HEK293 (cell line): ENCODE measurements at regions not wholly inside any gene's neighbourhood (a gene's known extent, or its start where the extent isn't known, plus 50 kb on each side); places are given as distances from the start of the nearest gene placed in this dataset.
A peak's percentile ranks its signal among the peaks of the same experiment; 100 is the strongest.

Experiments used
- GLI4 ChIP-seq: fragments of 450-650 bp; formaldehyde crosslinking; IDR thresholded peaks from 2 replicates; pipeline ENCODE4 v1.5.1; 2016; ENCODE audit warnings: missing biosample characterization, missing genetic modification characterization
- HOXD13 ChIP-seq: sonication (generic); formaldehyde crosslinking; IDR thresholded peaks from 2 replicates; pipeline ENCODE4 v1.8.0; 2022; ENCODE audit warnings: missing genetic modification reagents, borderline replicate concordance
- INSM2 ChIP-seq: fragments of 450-650 bp; formaldehyde crosslinking; IDR thresholded peaks from 2 replicates; pipeline ENCODE4 v1.5.1; 2016; ENCODE audit warnings: missing biosample characterization, missing genetic modification characterization
- ZBTB44 ChIP-seq: fragments of 450-650 bp; IDR thresholded peaks from 2 replicates; pipeline ENCODE4 v1.5.1; 2018; ENCODE audit warnings: missing biosample characterization, mild to moderate bottlenecking, missing genetic modification characterization
- ZNF174 ChIP-seq: fragments of 450-650 bp; formaldehyde crosslinking; IDR thresholded peaks from 2 replicates; pipeline ENCODE4 v1.5.0; 2017; ENCODE audit warnings: missing biosample characterization, mild to moderate bottlenecking, missing genetic modification characterization
- ZNF19 ChIP-seq: fragments of 450-650 bp; formaldehyde crosslinking; IDR thresholded peaks from 2 replicates; pipeline ENCODE4; 2016; ENCODE audit warnings: missing biosample characterization, missing genetic modification characterization, low read depth
- ZNF221 ChIP-seq: fragments of 450-650 bp; formaldehyde crosslinking; IDR thresholded peaks from 2 replicates; pipeline ENCODE4 v1.5.1; 2017; ENCODE audit warnings: missing biosample characterization, missing genetic modification characterization, borderline replicate concordance
- ZNF239 ChIP-seq: fragments of 450-650 bp; formaldehyde crosslinking; IDR thresholded peaks from 2 replicates; pipeline ENCODE4 v1.5.1; 2016; ENCODE audit warnings: missing biosample characterization, missing genetic modification characterization
- ZNF311 ChIP-seq: fragments of 450-650 bp; formaldehyde crosslinking; IDR thresholded peaks from 2 replicates; pipeline ENCODE4 v1.5.1; 2017; ENCODE audit warnings: missing biosample characterization, missing genetic modification characterization, borderline replicate concordance
- ZNF544 ChIP-seq: fragments of 450-650 bp; formaldehyde crosslinking; IDR thresholded peaks from 2 replicates; pipeline ENCODE4 v1.5.0; 2017; ENCODE audit warnings: missing biosample characterization, missing genetic modification characterization
- ZNF548 ChIP-seq: fragments of 450-650 bp; formaldehyde crosslinking; IDR thresholded peaks from 2 replicates; pipeline ENCODE4 v1.5.1; 2016; ENCODE audit warnings: missing biosample characterization, missing genetic modification characterization
- ZNF580 ChIP-seq: fragments of 450-650 bp; formaldehyde crosslinking; IDR thresholded peaks from 2 replicates; pipeline ENCODE4 v1.5.1; 2016; ENCODE audit warnings: missing biosample characterization, missing genetic modification characterization
- ZNF670 ChIP-seq: fragments of 450-650 bp; formaldehyde crosslinking; IDR thresholded peaks from 2 replicates; pipeline ENCODE4 v1.5.1; 2016; ENCODE audit warnings: missing biosample characterization, missing genetic modification characterization, low read depth
- ZNF692 ChIP-seq: fragments of 450-650 bp; formaldehyde crosslinking; IDR thresholded peaks from 2 replicates; pipeline ENCODE4 v1.5.1; 2016; ENCODE audit warnings: missing biosample characterization, missing genetic modification characterization
- ZNF701 ChIP-seq: fragments of 450-650 bp; formaldehyde crosslinking; IDR thresholded peaks from 2 replicates; pipeline ENCODE4 v1.5.1; 2016; ENCODE audit warnings: missing biosample characterization, missing genetic modification characterization
- ZNF76 ChIP-seq: fragments of 450-650 bp; formaldehyde crosslinking; IDR thresholded peaks from 2 replicates; pipeline ENCODE4; 2016; ENCODE audit warnings: low read depth, missing biosample characterization, missing genetic modification characterization, borderline replicate concordance
- ZNF785 ChIP-seq: fragments of 450-650 bp; formaldehyde crosslinking; IDR thresholded peaks from 2 replicates; pipeline ENCODE4 v1.5.1; 2016; ENCODE audit warnings: missing biosample characterization, missing genetic modification characterization
- ZNF830 ChIP-seq: fragments of 450-650 bp; IDR thresholded peaks from 2 replicates; pipeline ENCODE4 v1.5.0; 2018; ENCODE audit warnings: missing biosample characterization, missing genetic modification characterization, low read depth, mild to moderate bottlenecking, moderate library complexity
- TF ChIP-seq, protein P1 (sequence below): fragments of 450-650 bp; formaldehyde crosslinking; IDR thresholded peaks from 2 replicates; pipeline ENCODE4 v1.5.1; 2016; ENCODE audit warnings: missing biosample characterization, missing genetic modification characterization
- TF ChIP-seq, protein P2 (sequence below): fragments of 450-650 bp; formaldehyde crosslinking; IDR thresholded peaks from 2 replicates; pipeline ENCODE4 v1.5.1; 2016; ENCODE audit warnings: missing biosample characterization, missing genetic modification characterization, low read depth
- TF ChIP-seq, protein P3 (sequence below): fragments of 450-650 bp; formaldehyde crosslinking; IDR thresholded peaks from 2 replicates; pipeline ENCODE4 v1.5.1; 2016; ENCODE audit warnings: missing biosample characterization, missing genetic modification characterization
- TF ChIP-seq, protein P4 (sequence below): fragments of 450-650 bp; formaldehyde crosslinking; IDR thresholded peaks from 2 replicates; pipeline ENCODE4 v1.5.1; 2017; ENCODE audit warnings: missing biosample characterization, missing genetic modification characterization

- TF ChIP-seq INSM2 (tag by site-specific recombination) (peak; percentile 99), ZNF174 (peak; percentile 50; the same call in 1 of the 2 replicates), ZNF76 (tag by site-specific recombination) (peak; percentile 71; the same call in 1 of the 2 replicates), ZNF19 (tag by site-specific recombination) (peak; percentile 63; the same call in 1 of the 2 replicates), ZNF785 (tag by site-specific recombination) (no peak), HOXD13 (peak; percentile 95), ZBTB44 (tag by site-specific recombination) (peak; percentile 98), ZNF580 (tag by site-specific recombination) (peak; percentile 96), ZNF548 (tag by site-specific recombination) (no peak), ZNF670 (tag by site-specific recombination) (no peak), ZNF221 (tag by site-specific recombination) (0 out of 2 replicates have a peak, but pooled peaks have one; percentile 43), ZNF701 (no peak), ZNF311 (tag by site-specific recombination) (no peak), ZNF692 (tag by site-specific recombination) (peak; percentile 86), ZNF830 (no peak), ZNF544 (tag by site-specific recombination) (no peak), ZNF239 (tag by site-specific recombination) (peak; percentile 43; the same call in 1 of the 2 replicates), GLI4 (no peak)
- TF ChIP-seq, protein P1, sequence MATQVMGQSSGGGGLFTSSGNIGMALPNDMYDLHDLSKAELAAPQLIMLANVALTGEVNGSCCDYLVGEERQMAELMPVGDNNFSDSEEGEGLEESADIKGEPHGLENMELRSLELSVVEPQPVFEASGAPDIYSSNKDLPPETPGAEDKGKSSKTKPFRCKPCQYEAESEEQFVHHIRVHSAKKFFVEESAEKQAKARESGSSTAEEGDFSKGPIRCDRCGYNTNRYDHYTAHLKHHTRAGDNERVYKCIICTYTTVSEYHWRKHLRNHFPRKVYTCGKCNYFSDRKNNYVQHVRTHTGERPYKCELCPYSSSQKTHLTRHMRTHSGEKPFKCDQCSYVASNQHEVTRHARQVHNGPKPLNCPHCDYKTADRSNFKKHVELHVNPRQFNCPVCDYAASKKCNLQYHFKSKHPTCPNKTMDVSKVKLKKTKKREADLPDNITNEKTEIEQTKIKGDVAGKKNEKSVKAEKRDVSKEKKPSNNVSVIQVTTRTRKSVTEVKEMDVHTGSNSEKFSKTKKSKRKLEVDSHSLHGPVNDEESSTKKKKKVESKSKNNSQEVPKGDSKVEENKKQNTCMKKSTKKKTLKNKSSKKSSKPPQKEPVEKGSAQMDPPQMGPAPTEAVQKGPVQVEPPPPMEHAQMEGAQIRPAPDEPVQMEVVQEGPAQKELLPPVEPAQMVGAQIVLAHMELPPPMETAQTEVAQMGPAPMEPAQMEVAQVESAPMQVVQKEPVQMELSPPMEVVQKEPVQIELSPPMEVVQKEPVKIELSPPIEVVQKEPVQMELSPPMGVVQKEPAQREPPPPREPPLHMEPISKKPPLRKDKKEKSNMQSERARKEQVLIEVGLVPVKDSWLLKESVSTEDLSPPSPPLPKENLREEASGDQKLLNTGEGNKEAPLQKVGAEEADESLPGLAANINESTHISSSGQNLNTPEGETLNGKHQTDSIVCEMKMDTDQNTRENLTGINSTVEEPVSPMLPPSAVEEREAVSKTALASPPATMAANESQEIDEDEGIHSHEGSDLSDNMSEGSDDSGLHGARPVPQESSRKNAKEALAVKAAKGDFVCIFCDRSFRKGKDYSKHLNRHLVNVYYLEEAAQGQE, result 0 out of 2 replicates have a peak, but pooled peaks have one; percentile 26
- TF ChIP-seq, protein P2, sequence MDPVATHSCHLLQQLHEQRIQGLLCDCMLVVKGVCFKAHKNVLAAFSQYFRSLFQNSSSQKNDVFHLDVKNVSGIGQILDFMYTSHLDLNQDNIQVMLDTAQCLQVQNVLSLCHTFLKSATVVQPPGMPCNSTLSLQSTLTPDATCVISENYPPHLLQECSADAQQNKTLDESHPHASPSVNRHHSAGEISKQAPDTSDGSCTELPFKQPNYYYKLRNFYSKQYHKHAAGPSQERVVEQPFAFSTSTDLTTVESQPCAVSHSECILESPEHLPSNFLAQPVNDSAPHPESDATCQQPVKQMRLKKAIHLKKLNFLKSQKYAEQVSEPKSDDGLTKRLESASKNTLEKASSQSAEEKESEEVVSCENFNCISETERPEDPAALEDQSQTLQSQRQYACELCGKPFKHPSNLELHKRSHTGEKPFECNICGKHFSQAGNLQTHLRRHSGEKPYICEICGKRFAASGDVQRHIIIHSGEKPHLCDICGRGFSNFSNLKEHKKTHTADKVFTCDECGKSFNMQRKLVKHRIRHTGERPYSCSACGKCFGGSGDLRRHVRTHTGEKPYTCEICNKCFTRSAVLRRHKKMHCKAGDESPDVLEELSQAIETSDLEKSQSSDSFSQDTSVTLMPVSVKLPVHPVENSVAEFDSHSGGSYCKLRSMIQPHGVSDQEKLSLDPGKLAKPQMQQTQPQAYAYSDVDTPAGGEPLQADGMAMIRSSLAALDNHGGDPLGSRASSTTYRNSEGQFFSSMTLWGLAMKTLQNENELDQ (tag by site-specific recombination), result peak; percentile 84; the same call in 1 of the 2 replicates
- TF ChIP-seq, protein P3, sequence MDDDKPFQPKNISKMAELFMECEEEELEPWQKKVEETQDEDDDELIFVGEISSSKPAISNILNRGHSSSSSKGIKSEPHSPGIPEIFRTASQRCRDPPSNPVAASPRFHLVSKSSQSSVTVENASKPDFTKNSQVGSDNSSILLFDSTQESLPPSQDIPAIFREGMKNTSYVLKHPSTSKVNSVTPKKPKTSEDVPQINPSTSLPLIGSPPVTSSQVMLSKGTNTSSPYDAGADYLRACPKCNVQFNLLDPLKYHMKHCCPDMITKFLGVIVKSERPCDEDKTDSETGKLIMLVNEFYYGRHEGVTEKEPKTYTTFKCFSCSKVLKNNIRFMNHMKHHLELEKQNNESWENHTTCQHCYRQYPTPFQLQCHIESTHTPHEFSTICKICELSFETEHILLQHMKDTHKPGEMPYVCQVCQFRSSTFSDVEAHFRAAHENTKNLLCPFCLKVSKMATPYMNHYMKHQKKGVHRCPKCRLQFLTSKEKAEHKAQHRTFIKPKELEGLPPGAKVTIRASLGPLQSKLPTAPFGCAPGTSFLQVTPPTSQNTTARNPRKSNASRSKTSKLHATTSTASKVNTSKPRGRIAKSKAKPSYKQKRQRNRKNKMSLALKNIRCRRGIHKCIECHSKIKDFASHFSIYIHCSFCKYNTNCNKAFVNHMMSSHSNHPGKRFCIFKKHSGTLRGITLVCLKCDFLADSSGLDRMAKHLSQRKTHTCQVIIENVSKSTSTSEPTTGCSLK, result no peak
- TF ChIP-seq, protein P4, sequence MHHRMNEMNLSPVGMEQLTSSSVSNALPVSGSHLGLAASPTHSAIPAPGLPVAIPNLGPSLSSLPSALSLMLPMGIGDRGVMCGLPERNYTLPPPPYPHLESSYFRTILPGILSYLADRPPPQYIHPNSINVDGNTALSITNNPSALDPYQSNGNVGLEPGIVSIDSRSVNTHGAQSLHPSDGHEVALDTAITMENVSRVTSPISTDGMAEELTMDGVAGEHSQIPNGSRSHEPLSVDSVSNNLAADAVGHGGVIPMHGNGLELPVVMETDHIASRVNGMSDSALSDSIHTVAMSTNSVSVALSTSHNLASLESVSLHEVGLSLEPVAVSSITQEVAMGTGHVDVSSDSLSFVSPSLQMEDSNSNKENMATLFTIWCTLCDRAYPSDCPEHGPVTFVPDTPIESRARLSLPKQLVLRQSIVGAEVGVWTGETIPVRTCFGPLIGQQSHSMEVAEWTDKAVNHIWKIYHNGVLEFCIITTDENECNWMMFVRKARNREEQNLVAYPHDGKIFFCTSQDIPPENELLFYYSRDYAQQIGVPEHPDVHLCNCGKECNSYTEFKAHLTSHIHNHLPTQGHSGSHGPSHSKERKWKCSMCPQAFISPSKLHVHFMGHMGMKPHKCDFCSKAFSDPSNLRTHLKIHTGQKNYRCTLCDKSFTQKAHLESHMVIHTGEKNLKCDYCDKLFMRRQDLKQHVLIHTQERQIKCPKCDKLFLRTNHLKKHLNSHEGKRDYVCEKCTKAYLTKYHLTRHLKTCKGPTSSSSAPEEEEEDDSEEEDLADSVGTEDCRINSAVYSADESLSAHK (tag by site-specific recombination), result peak; percentile 98
These were observed 767.7 kb upstream of the ADGRL2 start (continued) for GRCh38 chr1:81032973-81033425.
